ENCODE measurements at regions not wholly inside any gene's neighbourhood (a gene's known extent, or its start where the extent isn't known, plus 50 kb on each side); places are given as distances from the start of the nearest gene placed in this dataset.

DNA sequence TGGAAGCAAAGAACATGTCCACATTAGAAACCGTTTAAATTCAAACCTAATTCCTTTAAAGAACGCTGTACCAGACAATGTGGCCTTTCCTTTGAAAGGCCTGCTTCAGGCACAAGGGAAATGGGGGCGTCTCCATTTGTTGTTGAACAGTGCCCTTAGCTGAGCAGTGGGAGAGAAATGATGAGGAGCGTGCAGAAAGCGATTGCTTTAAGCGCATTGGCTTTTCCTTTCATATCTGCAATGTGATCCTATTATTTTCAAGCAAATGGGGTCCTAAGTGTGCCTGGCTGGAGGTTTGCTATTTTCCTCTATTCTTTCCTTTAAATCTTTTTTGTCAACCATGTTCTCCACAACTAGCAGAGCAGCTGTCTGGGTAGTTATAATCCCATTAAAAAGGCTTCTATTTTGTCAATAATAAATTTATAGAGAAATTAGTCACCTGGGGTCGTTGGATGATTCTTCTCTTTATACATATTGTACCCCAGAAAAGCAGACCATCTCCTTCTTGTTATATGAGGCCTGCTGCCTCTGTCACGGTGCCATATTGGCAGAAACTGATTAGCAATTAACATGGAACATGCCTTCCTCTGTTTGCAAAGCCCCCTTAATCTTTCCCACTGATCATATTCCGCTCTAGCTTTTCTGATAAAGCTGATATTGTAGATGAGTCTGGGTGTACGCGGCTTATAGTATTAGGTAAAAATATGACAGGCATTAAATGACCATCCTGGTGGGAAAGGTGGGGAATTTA is 151.1 kb upstream of the JAG1 start:
- no peak overlapping the region for H3K27ac ChIP-seq (replicated peaks in 1 of 4)
- intact Hi-C loops (cut with DNase I): no loop called here
- H3K27me3 ChIP-seq: no peaks in the 10 kb centered on the region
- no peak for TF ChIP-seq POLR2AphosphoS5 (IDR thresholded peaks at IDR 0.05)
- TF ChIP-seq POLR2A (IDR thresholded peaks at IDR 0.05; ENCODE audit: low read depth): no peak
- no peak for TF ChIP-seq EP300 (IDR thresholded peaks at IDR 0.05)
- TF ChIP-seq, protein P1, sequence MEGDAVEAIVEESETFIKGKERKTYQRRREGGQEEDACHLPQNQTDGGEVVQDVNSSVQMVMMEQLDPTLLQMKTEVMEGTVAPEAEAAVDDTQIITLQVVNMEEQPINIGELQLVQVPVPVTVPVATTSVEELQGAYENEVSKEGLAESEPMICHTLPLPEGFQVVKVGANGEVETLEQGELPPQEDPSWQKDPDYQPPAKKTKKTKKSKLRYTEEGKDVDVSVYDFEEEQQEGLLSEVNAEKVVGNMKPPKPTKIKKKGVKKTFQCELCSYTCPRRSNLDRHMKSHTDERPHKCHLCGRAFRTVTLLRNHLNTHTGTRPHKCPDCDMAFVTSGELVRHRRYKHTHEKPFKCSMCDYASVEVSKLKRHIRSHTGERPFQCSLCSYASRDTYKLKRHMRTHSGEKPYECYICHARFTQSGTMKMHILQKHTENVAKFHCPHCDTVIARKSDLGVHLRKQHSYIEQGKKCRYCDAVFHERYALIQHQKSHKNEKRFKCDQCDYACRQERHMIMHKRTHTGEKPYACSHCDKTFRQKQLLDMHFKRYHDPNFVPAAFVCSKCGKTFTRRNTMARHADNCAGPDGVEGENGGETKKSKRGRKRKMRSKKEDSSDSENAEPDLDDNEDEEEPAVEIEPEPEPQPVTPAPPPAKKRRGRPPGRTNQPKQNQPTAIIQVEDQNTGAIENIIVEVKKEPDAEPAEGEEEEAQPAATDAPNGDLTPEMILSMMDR (IDR thresholded peaks at IDR 0.05): no peak
- no peaks in the 10 kb centered on the region for H3K9me3 ChIP-seq
- H3K36me3 ChIP-seq: no peaks in the 10 kb centered on the region
- DNase-seq (ENCODE audit: extremely low spot score): no peak
- no peak overlapping the region for H3K4me3 ChIP-seq
- no peaks in the 10 kb centered on the region for H3K4me1 ChIP-seq
- WGBS: 86% methylated on average over 11 of the region's 11 CpGs

DNA sequence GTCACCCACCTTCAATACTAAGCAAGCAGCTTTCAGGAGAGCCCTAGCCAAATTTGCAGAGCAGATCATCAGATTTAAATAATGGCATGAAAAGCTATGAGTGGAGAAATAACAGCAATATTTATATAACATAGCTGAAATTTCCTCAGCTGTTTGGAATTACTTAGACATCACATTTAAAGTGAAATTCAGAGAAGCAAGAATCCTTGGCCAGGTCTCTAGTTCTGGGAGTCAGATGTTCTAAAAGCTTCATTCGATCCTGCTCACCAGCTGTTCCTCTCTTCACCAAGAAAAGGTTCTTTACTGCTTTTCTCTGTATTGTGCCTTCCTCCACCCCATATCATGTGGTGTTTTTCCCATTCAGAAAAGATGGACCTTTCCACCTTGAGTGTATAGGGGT is 152.3 kb upstream of the JAG1 start:
- H3K36me3 ChIP-seq: no peaks in the 10 kb centered on the region
- H3K9me3 ChIP-seq: no peaks in the 10 kb centered on the region
- no peak for DNase-seq (ENCODE audit: extremely low spot score)
- intact Hi-C loops (cut with DNase I): no loop called here
- no peaks in the 10 kb centered on the region for H3K4me1 ChIP-seq
- H3K27me3 ChIP-seq: no peaks in the 10 kb centered on the region
- H3K4me3 ChIP-seq: no peak overlapping the region
- H3K27ac ChIP-seq (replicated peaks in 1 of 4): no peak overlapping the region
- no peak for TF ChIP-seq EP300 (IDR thresholded peaks at IDR 0.05)
- TF ChIP-seq POLR2AphosphoS5 (IDR thresholded peaks at IDR 0.05): no peak
- TF ChIP-seq, protein P1 (IDR thresholded peaks at IDR 0.05): no peak
- no peak for TF ChIP-seq POLR2A (IDR thresholded peaks at IDR 0.05; ENCODE audit: low read depth)
- 39% methylated on average over 1 of the region's 1 CpG for WGBS

DNA sequence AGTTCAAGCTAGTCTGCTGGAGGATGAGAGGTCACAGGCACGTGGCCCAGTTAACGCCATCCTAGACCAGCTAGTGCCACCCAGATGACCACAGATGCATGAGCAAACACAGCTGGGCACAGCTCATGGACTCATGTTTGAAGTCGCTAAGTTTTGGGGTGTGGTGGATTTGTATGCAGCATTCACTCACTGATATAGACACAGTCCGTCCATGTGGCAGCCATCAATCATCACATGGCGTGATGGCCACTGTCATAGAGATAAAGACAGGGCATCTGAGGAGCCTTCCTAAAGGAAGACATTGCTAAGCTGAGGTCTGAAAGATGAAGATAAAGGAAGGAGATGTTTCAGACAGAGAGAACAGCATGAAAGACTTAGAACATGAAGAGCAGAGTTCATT is 154.4 kb upstream of the JAG1 start:
- Histone ChIP-seq H3K9me3 (no peaks in the 10 kb centered on the region), H3K27ac (replicated peaks in 1 of 4) (no peak overlapping the region), H3K4me1 (no peaks in the 10 kb centered on the region), H3K4me3 (no peak overlapping the region), H3K36me3 (no peaks in the 10 kb centered on the region), H3K27me3 (no peaks in the 10 kb centered on the region)
- TF ChIP-seq EP300 (IDR thresholded peaks at IDR 0.05) (no peak), POLR2AphosphoS5 (IDR thresholded peaks at IDR 0.05) (no peak), POLR2A (IDR thresholded peaks at IDR 0.05; ENCODE audit: low read depth) (no peak)
- TF ChIP-seq, protein P1 (IDR thresholded peaks at IDR 0.05): no peak
- intact Hi-C loops (cut with DNase I): no loop called here
- DNase-seq (ENCODE audit: extremely low spot score): no peak
- 95% methylated on average over 2 of the region's 5 CpGs for whole genome bisulfite sequencing

DNA sequence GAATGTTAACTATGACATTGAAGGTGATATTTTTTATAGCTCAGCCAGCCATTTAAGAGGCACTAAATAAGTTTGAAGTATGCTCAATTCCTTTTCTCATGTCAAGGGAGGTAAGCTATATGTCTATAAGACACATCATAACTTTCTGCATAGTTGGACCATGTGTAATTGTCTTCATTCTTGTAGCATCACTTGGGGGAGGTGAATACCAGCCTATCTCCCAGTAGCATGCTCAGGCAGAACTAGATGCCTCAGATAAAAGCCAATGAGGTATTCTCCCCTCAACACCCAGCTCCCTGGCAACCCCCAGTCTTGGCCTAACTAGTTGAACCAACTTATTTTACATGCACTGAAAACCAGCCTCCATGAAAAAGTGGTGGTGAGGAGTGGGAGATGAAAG is 158.3 kb upstream of the JAG1 start:
- H3K9me3 ChIP-seq: no peaks in the 10 kb centered on the region
- no peak overlapping the region for H3K4me3 ChIP-seq
- H3K27me3 ChIP-seq: no peaks in the 10 kb centered on the region
- TF ChIP-seq EP300 (IDR thresholded peaks at IDR 0.05) (no peak), POLR2AphosphoS5 (IDR thresholded peaks at IDR 0.05) (no peak), POLR2A (IDR thresholded peaks at IDR 0.05; ENCODE audit: low read depth) (no peak)
- TF ChIP-seq, protein P1 (IDR thresholded peaks at IDR 0.05): no peak
- no peak for DNase-seq (ENCODE audit: extremely low spot score)
- no peaks in the 10 kb centered on the region for H3K36me3 ChIP-seq
- H3K27ac ChIP-seq (replicated peaks in 1 of 4): no peak overlapping the region
- H3K4me1 ChIP-seq: no peaks in the 10 kb centered on the region
- intact Hi-C loops (cut with DNase I): no loop called here

DNA sequence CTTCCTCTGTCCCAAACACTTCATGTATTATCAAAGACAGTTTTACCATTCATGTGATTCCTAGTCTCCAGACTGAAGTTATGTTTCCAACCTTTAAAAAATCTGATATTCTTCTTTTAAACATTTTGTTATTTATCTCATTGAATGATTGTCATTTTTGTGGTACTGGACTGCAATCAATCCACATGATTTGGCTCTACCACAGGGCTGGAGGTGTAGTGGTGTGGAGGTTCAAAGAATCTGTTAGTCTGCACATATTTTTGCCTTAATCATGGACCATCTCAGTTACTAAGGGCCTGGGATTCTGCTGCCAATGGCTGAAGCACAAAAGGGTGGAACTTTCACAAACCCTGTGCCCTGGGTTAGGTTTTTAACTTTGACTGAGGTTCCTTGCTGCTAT is 164.1 kb upstream of the JAG1 start:
- Histone ChIP-seq H3K4me3 (no peak overlapping the region), H3K27me3 (no peaks in the 10 kb centered on the region), H3K36me3 (no peaks in the 10 kb centered on the region), H3K4me1 (no peaks in the 10 kb centered on the region), H3K27ac (replicated peaks in 1 of 4) (no peak overlapping the region), H3K9me3 (peaks cover 0 to 15% (median 9%) of the 10 kb centered on the region in 4 donors)
- DNase-seq (ENCODE audit: extremely low spot score): no peak
- no peak for TF ChIP-seq POLR2AphosphoS5 (IDR thresholded peaks at IDR 0.05)
- intact Hi-C loops (cut with DNase I): no loop called here
